GM19035 (cell line): ENCODE measurements at regions not wholly inside any gene's neighbourhood (a gene's known extent, or its start where the extent isn't known, plus 50 kb on each side); places are given as distances from the start of the nearest gene placed in this dataset.
"Not testable (repeated sequence)": the region's sequence is repeated elsewhere in the genome, so short reads cannot be mapped to it uniquely, and the experiment has no call there.

Experiments
- ATAC-seq: cut with Tn5 transposase; IDR thresholded peaks from one replicate; pipeline ENCODE4 v1.9.1; 2021; ENCODE audit not compliant: unreplicated experiment

GRCh38 chr12:75944097-75944904 lies 87.3 kb downstream of the PHLDA1 start:
- peak; percentile 96 for ATAC-seq

- ATAC-seq: no peak
Observed at GRCh38 chr12:75943730-75944096, 87.9 kb downstream of the PHLDA1 start.

GRCh38 chr12:75941661-75942060 lies 89.9 kb downstream of the PHLDA1 start:
- not testable (repeated sequence) for ATAC-seq

GRCh38 chr12:75939016-75939642 lies 92.4 kb downstream of the PHLDA1 start:
- no peak for ATAC-seq

DNA sequence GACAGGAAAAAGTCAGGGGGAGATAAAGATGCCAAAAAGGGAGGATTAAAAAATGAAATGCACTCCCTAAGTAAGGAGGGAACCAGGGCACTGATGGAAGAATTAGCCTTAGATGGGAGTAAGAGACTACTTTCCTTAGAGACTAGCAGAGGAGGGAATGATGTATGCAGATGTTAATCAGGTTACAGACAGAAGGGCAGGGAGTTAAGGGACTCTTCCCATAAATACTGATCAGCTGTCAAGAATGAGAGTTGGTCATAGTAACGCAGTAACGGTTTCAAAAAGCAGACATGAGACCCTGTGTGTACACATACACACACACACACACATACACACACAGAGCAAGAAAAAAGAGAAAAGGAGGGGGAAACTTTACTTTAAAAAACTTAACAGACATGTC lies 93.4 kb downstream of the PHLDA1 start:
- no peak for ATAC-seq

- ATAC-seq: no peak
Observed at GRCh38 chr12:75937486-75937885, 94.1 kb downstream of the PHLDA1 start.

GRCh38 chr12:75936515-75937440 lies 94.8 kb downstream of the PHLDA1 start:
- ATAC-seq: no peak

GRCh38 chr12:75935539-75936242 lies 95.9 kb downstream of the PHLDA1 start:
- ATAC-seq: no peak

GRCh38 chr12:75933101-75933500 lies 98.5 kb downstream of the PHLDA1 start:
- no peak for ATAC-seq

DNA sequence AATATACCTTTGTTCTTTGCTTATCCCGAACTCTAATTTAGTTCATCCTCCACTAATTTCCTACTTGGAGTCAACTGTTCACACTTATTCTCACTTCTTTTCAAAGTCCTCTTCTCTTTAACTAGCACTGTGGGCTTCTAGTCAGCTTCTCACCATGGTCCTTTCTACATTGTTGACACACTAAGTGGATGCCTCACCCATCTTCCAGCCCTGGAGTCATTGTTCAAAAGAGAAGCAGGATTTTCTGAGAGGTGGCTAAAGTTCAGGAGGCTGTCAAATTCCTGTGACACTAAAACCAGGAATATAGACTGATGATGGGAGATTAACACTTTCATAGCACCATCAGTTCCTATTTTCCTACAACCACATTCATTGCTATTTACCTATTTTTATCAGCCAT lies 99.3 kb downstream of the PHLDA1 start:
- no peak for ATAC-seq

GRCh38 chr12:75923964-75924666 lies 107.5 kb downstream of the PHLDA1 start:
- no peak for ATAC-seq

- no peak for ATAC-seq
Observed at GRCh38 chr12:75922944-75923642, 108.5 kb downstream of the PHLDA1 start.

- ATAC-seq: no peak
Observed at GRCh38 chr12:75921622-75922289, 109.8 kb downstream of the PHLDA1 start.

DNA sequence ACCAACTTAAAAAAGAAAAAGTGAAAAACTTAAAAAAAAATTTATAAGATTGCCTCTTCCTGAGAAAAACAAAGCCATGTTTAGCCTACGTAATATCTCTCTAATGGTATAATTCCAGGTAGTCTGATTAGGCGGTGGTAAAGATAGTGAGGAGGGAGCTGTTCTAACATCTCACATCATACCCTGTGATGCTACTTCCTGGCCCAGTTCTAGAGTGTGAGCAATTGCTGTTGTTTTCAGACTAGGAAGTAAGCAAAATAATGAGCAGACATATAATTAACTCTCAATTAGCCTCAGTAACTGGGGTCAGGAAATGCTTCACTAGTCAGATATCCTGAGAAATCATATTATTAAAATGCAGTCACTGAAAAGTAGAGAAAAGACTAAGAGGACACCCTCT lies 113.9 kb downstream of the PHLDA1 start:
- ATAC-seq: no peak

DNA sequence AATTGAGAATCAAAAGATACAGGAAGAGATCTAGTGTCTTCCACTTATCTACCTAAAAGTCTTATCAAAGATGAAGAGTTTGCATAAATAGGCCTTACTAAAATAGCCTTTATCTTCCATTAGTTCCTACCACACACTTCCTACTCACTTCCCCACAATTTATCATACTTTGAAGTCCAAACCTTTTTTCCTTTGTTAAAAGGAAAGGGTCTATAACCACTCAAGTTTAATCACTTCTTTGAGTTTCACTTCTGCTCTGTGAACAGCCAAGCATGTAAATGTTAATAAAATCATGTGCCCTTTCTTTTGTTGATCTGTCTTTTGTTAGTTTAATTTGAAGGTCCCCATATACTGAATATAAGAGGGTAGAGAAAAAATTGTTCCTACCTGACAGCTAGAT lies 114.5 kb downstream of the PHLDA1 start:
- ATAC-seq: no peak

GRCh38 chr12:75913502-75914351 lies 117.8 kb downstream of the PHLDA1 start:
- no peak for ATAC-seq

GRCh38 chr12:75909714-75910656 lies 121.6 kb downstream of the PHLDA1 start:
- no peak for ATAC-seq
